ENCODE measurements at regions not wholly inside any gene's neighbourhood (a gene's known extent, or its start where the extent isn't known, plus 50 kb on each side); places are given as distances from the start of the nearest gene placed in this dataset.

DNA sequence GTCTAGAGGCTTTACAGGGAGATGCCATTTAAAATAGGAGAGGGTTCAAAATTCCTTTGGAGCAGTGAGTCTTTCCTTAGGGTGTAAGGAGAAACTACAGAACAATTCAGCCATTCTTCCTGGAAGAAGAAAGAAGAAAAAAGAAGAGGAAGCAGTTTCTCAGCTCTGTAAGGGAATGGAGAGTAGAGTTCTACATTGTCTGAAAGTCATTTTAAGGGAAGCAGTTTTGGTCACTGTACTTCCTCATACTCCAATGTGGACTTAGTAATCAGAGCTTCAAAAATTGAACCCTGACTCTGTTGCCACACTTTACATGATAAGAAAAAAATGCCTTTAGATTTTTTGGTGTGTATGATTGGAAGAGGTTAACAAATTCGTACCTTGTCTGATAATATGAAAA is 122.4 kb downstream of the LRRC70 start:
- TF ChIP-seq, protein P1, sequence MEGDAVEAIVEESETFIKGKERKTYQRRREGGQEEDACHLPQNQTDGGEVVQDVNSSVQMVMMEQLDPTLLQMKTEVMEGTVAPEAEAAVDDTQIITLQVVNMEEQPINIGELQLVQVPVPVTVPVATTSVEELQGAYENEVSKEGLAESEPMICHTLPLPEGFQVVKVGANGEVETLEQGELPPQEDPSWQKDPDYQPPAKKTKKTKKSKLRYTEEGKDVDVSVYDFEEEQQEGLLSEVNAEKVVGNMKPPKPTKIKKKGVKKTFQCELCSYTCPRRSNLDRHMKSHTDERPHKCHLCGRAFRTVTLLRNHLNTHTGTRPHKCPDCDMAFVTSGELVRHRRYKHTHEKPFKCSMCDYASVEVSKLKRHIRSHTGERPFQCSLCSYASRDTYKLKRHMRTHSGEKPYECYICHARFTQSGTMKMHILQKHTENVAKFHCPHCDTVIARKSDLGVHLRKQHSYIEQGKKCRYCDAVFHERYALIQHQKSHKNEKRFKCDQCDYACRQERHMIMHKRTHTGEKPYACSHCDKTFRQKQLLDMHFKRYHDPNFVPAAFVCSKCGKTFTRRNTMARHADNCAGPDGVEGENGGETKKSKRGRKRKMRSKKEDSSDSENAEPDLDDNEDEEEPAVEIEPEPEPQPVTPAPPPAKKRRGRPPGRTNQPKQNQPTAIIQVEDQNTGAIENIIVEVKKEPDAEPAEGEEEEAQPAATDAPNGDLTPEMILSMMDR (IDR thresholded peaks at IDR 0.05; ENCODE audit: unreplicated experiment) = no peak
- DNase-seq (ENCODE audit: low spot score) = no peak
- Mint-ChIP-seq H3K4me3 (ENCODE audit: unreplicated experiment) (no peak overlapping the region), H3K27me3 (ENCODE audit: unreplicated experiment) (peaks cover 3% of the 10 kb centered on the region), H3K4me1 (ENCODE audit: unreplicated experiment) (peaks cover 23% of the 10 kb centered on the region), H3K9me3 (ENCODE audit: unreplicated experiment) (peaks cover 4% of the 10 kb centered on the region), H3K27ac (ENCODE audit: unreplicated experiment) (no peak overlapping the region), H3K36me3 (ENCODE audit: low read depth, unreplicated experiment) (peaks cover 4% of the 10 kb centered on the region)

DNA sequence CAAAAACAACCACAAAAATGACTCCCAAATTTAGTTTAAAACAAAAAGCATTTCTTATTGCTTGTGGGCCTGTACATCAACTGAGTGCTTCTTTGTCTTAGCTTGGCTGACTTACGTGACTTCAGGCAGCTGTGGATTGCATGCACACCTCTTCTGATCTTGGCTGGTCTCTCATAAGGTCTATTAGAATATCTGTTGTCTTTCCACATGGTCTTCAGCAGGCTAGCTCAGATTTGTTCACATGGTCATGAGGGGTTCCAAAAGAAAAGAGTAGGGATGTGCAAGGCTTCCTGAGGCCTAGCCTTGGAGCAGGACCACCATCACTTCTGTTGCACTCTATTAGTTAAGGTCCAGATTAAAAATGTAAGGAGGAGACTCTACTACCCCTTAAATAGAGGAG is 120.1 kb downstream of the LRRC70 start:
- H3K9me3 Mint-ChIP-seq (ENCODE audit: unreplicated experiment) = peaks cover 5% of the 10 kb centered on the region

DNA sequence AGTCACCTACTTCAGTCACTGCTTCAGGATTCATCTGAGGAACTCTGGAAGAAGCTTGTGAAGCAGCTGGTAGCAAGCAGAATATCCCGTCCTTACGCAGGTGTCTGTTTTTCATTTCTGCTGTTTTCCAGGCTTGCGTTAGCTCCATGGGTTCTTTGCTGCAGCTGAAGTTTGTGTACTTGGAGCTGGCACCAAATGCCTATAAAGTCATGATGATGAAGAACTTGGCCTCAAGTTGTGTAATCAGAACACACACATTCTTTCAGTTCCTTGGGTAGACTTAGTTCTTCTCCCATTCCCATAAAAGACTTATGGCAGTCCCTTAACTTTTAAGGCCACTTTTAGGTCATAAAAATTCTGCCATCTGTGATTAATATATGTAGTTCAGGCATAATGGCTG is 116.7 kb downstream of the LRRC70 start:
- no peak for DNase-seq (ENCODE audit: low spot score)
- peaks cover 4% of the 10 kb centered on the region for H3K36me3 Mint-ChIP-seq (ENCODE audit: low read depth, unreplicated experiment)
- H3K4me1 Mint-ChIP-seq (ENCODE audit: unreplicated experiment) = no peaks in the 10 kb centered on the region
- no peak overlapping the region for H3K4me3 Mint-ChIP-seq (ENCODE audit: unreplicated experiment)
- H3K27ac Mint-ChIP-seq (ENCODE audit: unreplicated experiment) = no peak overlapping the region
- TF ChIP-seq, protein P1 (IDR thresholded peaks at IDR 0.05; ENCODE audit: unreplicated experiment) = no peak
- H3K27me3 Mint-ChIP-seq (ENCODE audit: unreplicated experiment) = peaks cover 3% of the 10 kb centered on the region
- H3K9me3 Mint-ChIP-seq (ENCODE audit: unreplicated experiment) = peaks cover 5% of the 10 kb centered on the region

More for the DNA sequence above, 120.1 kb downstream of the LRRC70 start:
- Mint-ChIP-seq H3K4me1 (ENCODE audit: unreplicated experiment) (peaks cover 23% of the 10 kb centered on the region), H3K27me3 (ENCODE audit: unreplicated experiment) (peaks cover 3% of the 10 kb centered on the region), H3K4me3 (ENCODE audit: unreplicated experiment) (no peak overlapping the region), H3K27ac (ENCODE audit: unreplicated experiment) (no peak overlapping the region), H3K36me3 (ENCODE audit: low read depth, unreplicated experiment) (peaks cover 4% of the 10 kb centered on the region)
- DNase-seq (ENCODE audit: low spot score) = no peak
- TF ChIP-seq, protein P1 (IDR thresholded peaks at IDR 0.05; ENCODE audit: unreplicated experiment) = no peak

- Mint-ChIP-seq H3K27me3 (ENCODE audit: unreplicated experiment) (no peaks in the 10 kb centered on the region), H3K4me1 (ENCODE audit: unreplicated experiment) (no peaks in the 10 kb centered on the region), H3K4me3 (ENCODE audit: unreplicated experiment) (no peak overlapping the region)
These were observed 114.5 kb downstream of the LRRC70 start for GRCh38 chr5:62692946-62693713.

DNA sequence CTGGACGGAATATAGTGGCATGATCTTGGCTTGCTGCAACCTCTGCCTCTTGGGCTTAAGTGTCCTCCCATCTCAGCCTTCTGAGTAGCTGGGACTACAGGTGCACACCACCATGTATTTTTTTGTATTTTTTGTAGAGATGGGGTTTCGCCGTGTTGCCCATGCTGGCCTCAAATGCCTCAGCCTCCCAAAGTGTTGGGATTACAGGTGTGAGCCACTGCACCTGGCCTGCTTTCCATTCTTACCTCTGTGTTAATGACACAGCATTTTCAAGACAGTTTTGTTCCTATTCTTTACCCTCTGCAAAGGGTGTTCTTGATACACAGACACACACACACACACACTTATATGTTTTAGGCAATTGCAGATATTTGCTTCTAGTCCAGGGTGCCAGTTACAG is 113.3 kb downstream of the LRRC70 start:
- no peaks in the 10 kb centered on the region for H3K27me3 Mint-ChIP-seq (ENCODE audit: unreplicated experiment)
- H3K36me3 Mint-ChIP-seq (ENCODE audit: low read depth, unreplicated experiment) = no peaks in the 10 kb centered on the region
- DNase-seq (ENCODE audit: low spot score) = no peak
- no peak overlapping the region for H3K27ac Mint-ChIP-seq (ENCODE audit: unreplicated experiment)
- H3K4me1 Mint-ChIP-seq (ENCODE audit: unreplicated experiment) = no peaks in the 10 kb centered on the region
- H3K9me3 Mint-ChIP-seq (ENCODE audit: unreplicated experiment) = peaks cover 5% of the 10 kb centered on the region
- no peak overlapping the region for H3K4me3 Mint-ChIP-seq (ENCODE audit: unreplicated experiment)
- TF ChIP-seq, protein P1 (IDR thresholded peaks at IDR 0.05; ENCODE audit: unreplicated experiment) = no peak

More at GRCh38 chr5:62692946-62693713, 114.5 kb downstream of the LRRC70 start:
- Mint-ChIP-seq H3K9me3 (ENCODE audit: unreplicated experiment) (peaks cover 5% of the 10 kb centered on the region), H3K36me3 (ENCODE audit: low read depth, unreplicated experiment) (no peaks in the 10 kb centered on the region), H3K27ac (ENCODE audit: unreplicated experiment) (no peak overlapping the region)
- TF ChIP-seq, protein P1 (IDR thresholded peaks at IDR 0.05; ENCODE audit: unreplicated experiment) = no peak
- no peak for DNase-seq (ENCODE audit: low spot score)
